Liver (tissue), 8 donors: ENCODE measurements at regions not wholly inside any gene's neighbourhood (a gene's known extent, or its start where the extent isn't known, plus 50 kb on each side); places are given as distances from the start of the nearest gene placed in this dataset.

Experiments used
- DNase-seq: peaks from one replicate; pipeline ENCODE4 v3.0.0-alpha.2; 2017; ENCODE audit warnings: low spot score
- H3K27ac ChIP-seq, 2 donors: one replicate each; pipeline ENCODE4 v1.7.0; 2013; ENCODE audit warnings: inconsistent platforms in 2 of 2, low read length in 2 of 2, control low read depth in 1 of 2, low read depth in 1 of 2, mild to moderate bottlenecking in 1 of 2
- H3K27me3 ChIP-seq, 4 donors: one replicate each; pipeline versions ENCODE4 v1.6.1 to v1.7.0; 2013; ENCODE audit warnings: low read length in 3 of 4, inconsistent platforms in 1 of 4, mild to moderate bottlenecking in 1 of 4, moderate library complexity in 1 of 4; ENCODE audit not compliant: control insufficient read depth in 4 of 4, insufficient read depth in 4 of 4
- H3K36me3 ChIP-seq, 4 donors: one replicate each; pipeline versions ENCODE4 v1.6.1 to v1.7.0; 2013; ENCODE audit warnings: low read length in 3 of 4, mild to moderate bottlenecking in 3 of 4, low read depth in 1 of 4, moderate library complexity in 1 of 4; ENCODE audit not compliant: control insufficient read depth in 4 of 4, insufficient read depth in 3 of 4
- H3K4me1 ChIP-seq, 4 donors: one replicate each; pipeline versions ENCODE4 v1.6.1 to v1.7.0; 2013; ENCODE audit warnings: low read length in 3 of 4, mild to moderate bottlenecking in 3 of 4, moderate library complexity in 1 of 4; ENCODE audit not compliant: control insufficient read depth in 4 of 4, insufficient read depth in 4 of 4
- H3K4me3 ChIP-seq, 3 donors: one replicate each; pipeline versions ENCODE4 v1.6.1 to v1.7.0; 2013; ENCODE audit warnings: low read length in 3 of 3, control low read depth in 1 of 3, low read depth in 1 of 3, mild to moderate bottlenecking in 1 of 3
- H3K9ac ChIP-seq, 2 donors: one replicate each; pipeline ENCODE4 v1.7.0; 2013; ENCODE audit warnings: low read length in 2 of 2, mild to moderate bottlenecking in 2 of 2, moderate library complexity in 2 of 2, control low read depth in 1 of 2, low read depth in 1 of 2
- H3K9me3 ChIP-seq, 4 donors: one replicate each; pipeline versions ENCODE4 v1.6.1 to v1.7.0; 2013; ENCODE audit warnings: low read length in 3 of 4; ENCODE audit not compliant: control insufficient read depth in 4 of 4
- EGR1 ChIP-seq, 2 donors: IDR thresholded peaks; 2 replicates each; pipeline ENCODE4 v1.6.1; 2016 to 2018; ENCODE audit warnings: antibody characterized with exemption in 2 of 2, low read depth in 2 of 2
- FOXA1 ChIP-seq: IDR thresholded peaks from 2 replicates; pipeline ENCODE4 v1.6.1; 2016; ENCODE audit warnings: antibody characterized with exemption
- FOXA2 ChIP-seq: IDR thresholded peaks from 2 replicates; pipeline ENCODE4 v1.6.1; 2016; ENCODE audit warnings: antibody characterized with exemption
- GABPA ChIP-seq, 2 donors: IDR thresholded peaks in 1 of 2; conservative IDR thresholded peaks in 1 of 2; 2 replicates each; pipeline ENCODE4 v1.6.1; 2016; ENCODE audit warnings: antibody characterized with exemption in 2 of 2, mild to moderate bottlenecking in 1 of 2, moderate library complexity in 1 of 2
- HNF4A ChIP-seq, 2 donors: conservative IDR thresholded peaks; 2 replicates each; pipeline ENCODE4 v1.6.1; 2016; ENCODE audit warnings: antibody characterized with exemption in 2 of 2, mild to moderate bottlenecking in 2 of 2
- HNF4G ChIP-seq: IDR thresholded peaks from 2 replicates; pipeline ENCODE4 v1.6.1; 2016; ENCODE audit warnings: antibody characterized with exemption
- JUND ChIP-seq, 2 donors: IDR thresholded peaks; 2 replicates each; pipeline ENCODE4 v1.6.1; 2016; ENCODE audit warnings: antibody characterized with exemption in 2 of 2
- NR2F2 ChIP-seq: IDR thresholded peaks from 2 replicates; pipeline ENCODE4 v1.6.1; 2016; ENCODE audit warnings: antibody characterized with exemption
- RAD21 ChIP-seq, 2 donors: IDR thresholded peaks; 2 replicates each; pipeline ENCODE4 v1.6.1; 2016; ENCODE audit warnings: antibody characterized with exemption in 2 of 2, mild to moderate bottlenecking in 2 of 2
- RXRA ChIP-seq, 2 donors: IDR thresholded peaks; 2 replicates each; pipeline ENCODE4 v1.6.1; 2017 to 2018; ENCODE audit warnings: antibody characterized with exemption in 2 of 2, mild to moderate bottlenecking in 1 of 2
- SP1 ChIP-seq: IDR thresholded peaks from 2 replicates; pipeline ENCODE4 v1.6.1; 2018; ENCODE audit warnings: antibody characterized with exemption, mild to moderate bottlenecking
- TAF1 ChIP-seq: conservative IDR thresholded peaks from 2 replicates; pipeline ENCODE4 v1.6.1; 2016; ENCODE audit warnings: antibody characterized with exemption, mild to moderate bottlenecking
- YY1 ChIP-seq: IDR thresholded peaks from 2 replicates; pipeline ENCODE4 v1.6.1; 2016; ENCODE audit warnings: antibody characterized with exemption, mild to moderate bottlenecking
- WGBS: extraction: QIAGEN DNeasy Blood & Tissue Kit; methylation state at CpG from one replicate; pipeline ENCODE4 v1.1.7; 2013; 5-methylcytosine and 5-hydroxymethylcytosine counted together
- TF ChIP-seq, protein P1 (sequence below): IDR thresholded peaks from 2 replicates; pipeline ENCODE4 v1.6.1; 2016; ENCODE audit warnings: antibody characterized with exemption
- TF ChIP-seq, protein P2 (sequence below): IDR thresholded peaks from 2 replicates; pipeline ENCODE4 v1.6.1; 2016; ENCODE audit warnings: antibody characterized with exemption
- TF ChIP-seq, protein P3 (sequence below): IDR thresholded peaks from 2 replicates; pipeline ENCODE4 v1.6.1; 2016; ENCODE audit warnings: antibody characterized with exemption, mild to moderate bottlenecking
- TF ChIP-seq, protein P4 (sequence below): IDR thresholded peaks from 2 replicates; pipeline ENCODE4 v1.6.1; 2016; ENCODE audit warnings: antibody characterized with exemption
- TF ChIP-seq, protein P5 (sequence below): fragments of 150-350 bp; IDR thresholded peaks from 2 replicates; pipeline ENCODE4 v1.5.1; 2017; ENCODE audit warnings: improper control_type of control experiment, low read depth, low read length; ENCODE audit not compliant: missing input control
- donor health status: healthy.
- donor health status: healthy.
- donor health status: healthy.
- donor health status: healthy.
- donor health status: healthy.

DNA sequence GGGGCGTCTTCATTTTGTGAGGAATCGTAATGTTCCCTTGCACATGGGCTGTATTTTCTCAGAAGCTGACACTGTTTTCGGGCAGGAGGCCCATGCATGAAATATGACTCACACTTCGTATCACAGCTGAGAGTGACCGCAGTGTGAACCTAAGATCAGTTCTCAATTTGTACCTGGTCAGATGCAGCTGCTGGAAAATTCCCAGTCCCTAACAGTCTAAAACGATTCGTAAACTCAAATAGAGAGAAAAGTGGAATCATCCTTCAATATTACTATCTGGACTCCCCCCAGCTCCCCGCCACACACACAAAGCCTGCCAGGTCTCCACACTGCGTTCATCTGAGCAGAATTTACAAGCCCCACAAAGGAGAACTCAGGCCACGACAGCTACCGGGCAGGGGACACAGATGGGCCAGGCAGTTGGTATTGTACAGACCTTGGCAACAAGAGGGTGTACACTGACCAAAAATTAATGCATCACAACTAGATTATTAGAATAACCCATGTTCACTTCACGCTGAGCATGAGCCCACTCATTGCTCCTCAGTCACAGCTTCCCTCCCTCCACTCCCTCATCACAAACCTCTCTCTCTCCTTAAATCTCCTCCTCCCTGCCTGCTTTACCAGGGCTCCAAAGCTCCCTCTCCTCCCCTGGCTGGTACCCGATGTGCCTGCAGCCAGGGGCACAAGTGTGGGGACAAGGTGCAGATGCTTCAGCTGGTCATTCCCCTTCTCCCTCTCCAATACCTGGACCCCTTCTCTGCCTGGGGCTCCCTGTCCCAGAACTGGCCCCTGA lies 488.4 kb downstream of the PREX1 start:
- Histone ChIP-seq H3K36me3 (no peaks in the 10 kb centered on the region), H3K9ac (no peak overlapping the region), H3K4me3 (no peak overlapping the region), H3K4me1 (no peaks in the 10 kb centered on the region), H3K27me3 (no peaks in the 10 kb centered on the region), H3K27ac (no peak overlapping the region), H3K9me3 (no peaks in the 10 kb centered on the region)
- 74% methylated on average over 13 of the region's 13 CpGs for WGBS
- DNase-seq, result no peak
- TF ChIP-seq FOXA1 (no peak), FOXA2 (no peak), YY1 (no peak)

DNA sequence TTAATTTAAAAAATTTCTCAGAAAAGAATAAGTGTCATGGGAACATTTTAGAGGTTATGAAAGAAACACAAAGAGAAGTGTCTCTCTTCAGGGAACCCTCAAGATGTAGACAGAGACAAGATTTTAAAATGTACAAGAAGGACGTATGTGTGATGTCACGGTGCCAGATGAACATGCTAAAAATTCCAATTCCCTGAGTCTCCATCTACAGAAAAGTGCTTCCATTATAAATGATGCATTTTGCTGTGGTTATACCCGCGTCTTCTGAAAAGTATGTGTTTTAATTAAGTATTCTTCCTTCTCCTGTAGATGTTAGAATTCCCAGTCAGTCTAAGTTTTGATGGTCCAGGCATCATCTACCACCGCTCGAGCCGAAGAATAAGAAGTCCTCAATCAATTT lies 489.1 kb downstream of the PREX1 start:
- Histone ChIP-seq H3K27me3 (no peaks in the 10 kb centered on the region), H3K9me3 (no peaks in the 10 kb centered on the region), H3K9ac (no peak overlapping the region), H3K27ac (no peak overlapping the region), H3K4me3 (no peak overlapping the region), H3K36me3 (no peaks in the 10 kb centered on the region), H3K4me1 (no peaks in the 10 kb centered on the region)
- 87% methylated on average over 7 of the region's 7 CpGs for WGBS
- no peak for DNase-seq
- no peak for TF ChIP-seq FOXA2
- TF ChIP-seq GABPA (IDR thresholded peaks at IDR 0.05 in 1 of 2, conservative IDR thresholded peaks at IDR 0.05 in 1 of 2), result no peak
- TF ChIP-seq RAD21 (IDR thresholded peaks at IDR 0.05), result no peak

DNA sequence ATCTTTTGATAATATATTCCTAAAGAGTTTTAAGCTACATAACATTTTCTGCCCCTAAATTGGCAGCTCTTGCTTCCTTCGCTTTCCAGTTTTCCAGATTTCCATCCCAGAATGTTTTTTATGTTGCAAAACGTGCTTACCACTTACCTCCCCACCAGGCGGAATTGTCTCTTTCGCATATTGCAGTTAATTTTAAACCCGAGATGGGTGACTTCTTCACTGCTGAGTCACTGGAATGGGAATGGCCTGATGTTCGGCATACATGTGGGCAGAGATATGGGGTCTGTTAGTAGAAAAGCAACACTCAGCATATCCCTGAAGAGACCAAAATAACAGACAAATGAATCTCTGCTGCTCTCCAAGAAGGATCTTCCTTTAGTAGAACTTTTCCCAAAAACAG lies 491.2 kb downstream of the PREX1 start:
- Histone ChIP-seq H3K4me1 (no peaks in the 10 kb centered on the region), H3K27ac (no peak overlapping the region), H3K27me3 (peaks cover 0 to 3% (median under 1%) of the 10 kb centered on the region in 4 donors), H3K9ac (no peak overlapping the region), H3K4me3 (no peak overlapping the region), H3K36me3 (no peaks in the 10 kb centered on the region), H3K9me3 (no peaks in the 10 kb centered on the region)
- no peak for DNase-seq
- WGBS, result 67% methylated on average over 6 of the region's 6 CpGs
- TF ChIP-seq, protein P1, sequence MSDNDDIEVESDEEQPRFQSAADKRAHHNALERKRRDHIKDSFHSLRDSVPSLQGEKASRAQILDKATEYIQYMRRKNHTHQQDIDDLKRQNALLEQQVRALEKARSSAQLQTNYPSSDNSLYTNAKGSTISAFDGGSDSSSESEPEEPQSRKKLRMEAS, result no peak
- TF ChIP-seq RAD21 (IDR thresholded peaks at IDR 0.05) (no peak), RXRA (IDR thresholded peaks at IDR 0.05) (no peak), HNF4A (conservative IDR thresholded peaks at IDR 0.05) (no peak), FOXA2 (no peak), FOXA1 (no peak), TAF1 (no peak), SP1 (no peak), EGR1 (IDR thresholded peaks at IDR 0.05; ENCODE audit: low read depth in 2 of 2) (no peak), YY1 (no peak), JUND (IDR thresholded peaks at IDR 0.05) (no peak), GABPA (IDR thresholded peaks at IDR 0.05 in 1 of 2, conservative IDR thresholded peaks at IDR 0.05 in 1 of 2) (no peak), NR2F2 (no peak), HNF4G (no peak)
- TF ChIP-seq, protein P2, sequence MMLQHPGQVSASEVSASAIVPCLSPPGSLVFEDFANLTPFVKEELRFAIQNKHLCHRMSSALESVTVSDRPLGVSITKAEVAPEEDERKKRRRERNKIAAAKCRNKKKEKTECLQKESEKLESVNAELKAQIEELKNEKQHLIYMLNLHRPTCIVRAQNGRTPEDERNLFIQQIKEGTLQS, result no peak
- TF ChIP-seq, protein P3, sequence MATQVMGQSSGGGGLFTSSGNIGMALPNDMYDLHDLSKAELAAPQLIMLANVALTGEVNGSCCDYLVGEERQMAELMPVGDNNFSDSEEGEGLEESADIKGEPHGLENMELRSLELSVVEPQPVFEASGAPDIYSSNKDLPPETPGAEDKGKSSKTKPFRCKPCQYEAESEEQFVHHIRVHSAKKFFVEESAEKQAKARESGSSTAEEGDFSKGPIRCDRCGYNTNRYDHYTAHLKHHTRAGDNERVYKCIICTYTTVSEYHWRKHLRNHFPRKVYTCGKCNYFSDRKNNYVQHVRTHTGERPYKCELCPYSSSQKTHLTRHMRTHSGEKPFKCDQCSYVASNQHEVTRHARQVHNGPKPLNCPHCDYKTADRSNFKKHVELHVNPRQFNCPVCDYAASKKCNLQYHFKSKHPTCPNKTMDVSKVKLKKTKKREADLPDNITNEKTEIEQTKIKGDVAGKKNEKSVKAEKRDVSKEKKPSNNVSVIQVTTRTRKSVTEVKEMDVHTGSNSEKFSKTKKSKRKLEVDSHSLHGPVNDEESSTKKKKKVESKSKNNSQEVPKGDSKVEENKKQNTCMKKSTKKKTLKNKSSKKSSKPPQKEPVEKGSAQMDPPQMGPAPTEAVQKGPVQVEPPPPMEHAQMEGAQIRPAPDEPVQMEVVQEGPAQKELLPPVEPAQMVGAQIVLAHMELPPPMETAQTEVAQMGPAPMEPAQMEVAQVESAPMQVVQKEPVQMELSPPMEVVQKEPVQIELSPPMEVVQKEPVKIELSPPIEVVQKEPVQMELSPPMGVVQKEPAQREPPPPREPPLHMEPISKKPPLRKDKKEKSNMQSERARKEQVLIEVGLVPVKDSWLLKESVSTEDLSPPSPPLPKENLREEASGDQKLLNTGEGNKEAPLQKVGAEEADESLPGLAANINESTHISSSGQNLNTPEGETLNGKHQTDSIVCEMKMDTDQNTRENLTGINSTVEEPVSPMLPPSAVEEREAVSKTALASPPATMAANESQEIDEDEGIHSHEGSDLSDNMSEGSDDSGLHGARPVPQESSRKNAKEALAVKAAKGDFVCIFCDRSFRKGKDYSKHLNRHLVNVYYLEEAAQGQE, result no peak
- TF ChIP-seq, protein P4, sequence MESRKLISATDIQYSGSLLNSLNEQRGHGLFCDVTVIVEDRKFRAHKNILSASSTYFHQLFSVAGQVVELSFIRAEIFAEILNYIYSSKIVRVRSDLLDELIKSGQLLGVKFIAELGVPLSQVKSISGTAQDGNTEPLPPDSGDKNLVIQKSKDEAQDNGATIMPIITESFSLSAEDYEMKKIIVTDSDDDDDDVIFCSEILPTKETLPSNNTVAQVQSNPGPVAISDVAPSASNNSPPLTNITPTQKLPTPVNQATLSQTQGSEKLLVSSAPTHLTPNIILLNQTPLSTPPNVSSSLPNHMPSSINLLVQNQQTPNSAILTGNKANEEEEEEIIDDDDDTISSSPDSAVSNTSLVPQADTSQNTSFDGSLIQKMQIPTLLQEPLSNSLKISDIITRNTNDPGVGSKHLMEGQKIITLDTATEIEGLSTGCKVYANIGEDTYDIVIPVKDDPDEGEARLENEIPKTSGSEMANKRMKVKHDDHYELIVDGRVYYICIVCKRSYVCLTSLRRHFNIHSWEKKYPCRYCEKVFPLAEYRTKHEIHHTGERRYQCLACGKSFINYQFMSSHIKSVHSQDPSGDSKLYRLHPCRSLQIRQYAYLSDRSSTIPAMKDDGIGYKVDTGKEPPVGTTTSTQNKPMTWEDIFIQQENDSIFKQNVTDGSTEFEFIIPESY, result no peak
- TF ChIP-seq, protein P5, sequence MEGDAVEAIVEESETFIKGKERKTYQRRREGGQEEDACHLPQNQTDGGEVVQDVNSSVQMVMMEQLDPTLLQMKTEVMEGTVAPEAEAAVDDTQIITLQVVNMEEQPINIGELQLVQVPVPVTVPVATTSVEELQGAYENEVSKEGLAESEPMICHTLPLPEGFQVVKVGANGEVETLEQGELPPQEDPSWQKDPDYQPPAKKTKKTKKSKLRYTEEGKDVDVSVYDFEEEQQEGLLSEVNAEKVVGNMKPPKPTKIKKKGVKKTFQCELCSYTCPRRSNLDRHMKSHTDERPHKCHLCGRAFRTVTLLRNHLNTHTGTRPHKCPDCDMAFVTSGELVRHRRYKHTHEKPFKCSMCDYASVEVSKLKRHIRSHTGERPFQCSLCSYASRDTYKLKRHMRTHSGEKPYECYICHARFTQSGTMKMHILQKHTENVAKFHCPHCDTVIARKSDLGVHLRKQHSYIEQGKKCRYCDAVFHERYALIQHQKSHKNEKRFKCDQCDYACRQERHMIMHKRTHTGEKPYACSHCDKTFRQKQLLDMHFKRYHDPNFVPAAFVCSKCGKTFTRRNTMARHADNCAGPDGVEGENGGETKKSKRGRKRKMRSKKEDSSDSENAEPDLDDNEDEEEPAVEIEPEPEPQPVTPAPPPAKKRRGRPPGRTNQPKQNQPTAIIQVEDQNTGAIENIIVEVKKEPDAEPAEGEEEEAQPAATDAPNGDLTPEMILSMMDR, result no peak
